ENCODE measurements at regions not wholly inside any gene's neighbourhood (a gene's known extent, or its start where the extent isn't known, plus 50 kb on each side); places are given as distances from the start of the nearest gene placed in this dataset.
"Not testable (repeated sequence)": the region's sequence is repeated elsewhere in the genome, so short reads cannot be mapped to it uniquely, and the experiment has no call there.

DNA sequence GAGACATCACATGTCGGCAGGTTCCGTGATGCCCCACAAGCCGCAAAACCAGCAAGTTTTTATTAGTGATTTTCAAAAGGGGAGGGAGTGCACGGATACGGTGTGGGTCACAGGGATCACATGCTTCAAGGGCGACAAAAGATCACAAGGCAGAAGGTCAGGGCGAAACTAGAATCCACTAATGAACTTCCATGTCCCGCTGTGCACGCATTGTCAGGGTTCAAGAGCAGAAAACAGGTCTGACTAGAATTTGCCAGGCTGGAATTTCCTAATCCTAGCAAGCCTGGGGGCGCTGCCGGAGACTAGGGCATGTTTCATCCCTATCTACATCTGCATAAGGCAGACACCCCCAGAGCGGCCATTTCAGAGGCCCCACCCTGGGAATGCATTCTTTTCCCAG lies 225.2 kb downstream of the NPHP4 start:
- TF ChIP-seq, protein P1, sequence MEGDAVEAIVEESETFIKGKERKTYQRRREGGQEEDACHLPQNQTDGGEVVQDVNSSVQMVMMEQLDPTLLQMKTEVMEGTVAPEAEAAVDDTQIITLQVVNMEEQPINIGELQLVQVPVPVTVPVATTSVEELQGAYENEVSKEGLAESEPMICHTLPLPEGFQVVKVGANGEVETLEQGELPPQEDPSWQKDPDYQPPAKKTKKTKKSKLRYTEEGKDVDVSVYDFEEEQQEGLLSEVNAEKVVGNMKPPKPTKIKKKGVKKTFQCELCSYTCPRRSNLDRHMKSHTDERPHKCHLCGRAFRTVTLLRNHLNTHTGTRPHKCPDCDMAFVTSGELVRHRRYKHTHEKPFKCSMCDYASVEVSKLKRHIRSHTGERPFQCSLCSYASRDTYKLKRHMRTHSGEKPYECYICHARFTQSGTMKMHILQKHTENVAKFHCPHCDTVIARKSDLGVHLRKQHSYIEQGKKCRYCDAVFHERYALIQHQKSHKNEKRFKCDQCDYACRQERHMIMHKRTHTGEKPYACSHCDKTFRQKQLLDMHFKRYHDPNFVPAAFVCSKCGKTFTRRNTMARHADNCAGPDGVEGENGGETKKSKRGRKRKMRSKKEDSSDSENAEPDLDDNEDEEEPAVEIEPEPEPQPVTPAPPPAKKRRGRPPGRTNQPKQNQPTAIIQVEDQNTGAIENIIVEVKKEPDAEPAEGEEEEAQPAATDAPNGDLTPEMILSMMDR (IDR thresholded peaks at IDR 0.05), result not testable (repeated sequence)
- not testable (repeated sequence) for TF ChIP-seq POLR2A (IDR thresholded peaks at IDR 0.05)
